Cardiac muscle cell (in vitro differentiated cells and primary cell): ENCODE measurements at regions not wholly inside any gene's neighbourhood (a gene's known extent, or its start where the extent isn't known, plus 50 kb on each side); places are given as distances from the start of the nearest gene placed in this dataset.

Experiments
- DNase-seq, 2 donors: peaks; one replicate each; pipeline versions ENCODE4 v3.0.0 to v3.0.0-alpha.2; 2010 to 2017; ENCODE audit warnings: low read depth in 1 of 2, low spot score in 1 of 2
- H3K27ac ChIP-seq: fragments of 200-600 bp; sonication (generic); 2 replicates; pipeline ENCODE4 v1.5.1; 2016
- H3K27me3 ChIP-seq: fragments of 200-600 bp; sonication (generic); 2 replicates; pipeline ENCODE4 v1.6.0; 2016; ENCODE audit warnings: control low read depth
- H3K36me3 ChIP-seq: fragments of 200-600 bp; sonication (generic); 2 replicates; pipeline ENCODE4 v1.5.1; 2016; ENCODE audit warnings: control low read depth
- H3K4me1 ChIP-seq: fragments of 200-600 bp; sonication (generic); 2 replicates; pipeline ENCODE4 v1.8.1; 2017; ENCODE audit warnings: low read depth, mild to moderate bottlenecking, mixed run types
- H3K4me3 ChIP-seq: fragments of 200-600 bp; sonication (generic); 2 replicates; pipeline ENCODE4 v1.5.1; 2016; ENCODE audit warnings: mild to moderate bottlenecking
- H3K9me3 ChIP-seq: fragments of 200-600 bp; sonication (generic); 2 replicates; pipeline ENCODE4 v1.5.1; 2017; ENCODE audit warnings: low read depth, mild to moderate bottlenecking, control low read depth
- CTCF ChIP-seq: IDR thresholded peaks from 2 replicates; pipeline ENCODE4 v1.5.1; 2012; ENCODE audit warnings: low read depth, mild to moderate bottlenecking, low read length

- no peak for DNase-seq
- H3K27ac ChIP-seq = no peak overlapping the region
- no peak for TF ChIP-seq CTCF
- H3K4me3 ChIP-seq = no peak overlapping the region
- no peaks in the 10 kb centered on the region for H3K27me3 ChIP-seq
- H3K9me3 ChIP-seq = no peaks in the 10 kb centered on the region
- H3K36me3 ChIP-seq = no peaks in the 10 kb centered on the region
- H3K4me1 ChIP-seq = peaks cover 17% of the 10 kb centered on the region
Measured at GRCh38 chr10:63772491-63772890, 251.3 kb downstream of the REEP3 start.

GRCh38 chr10:63773106-63773505 is 251.9 kb downstream of the REEP3 start:
- Histone ChIP-seq H3K4me1 (peaks cover 14% of the 10 kb centered on the region), H3K9me3 (no peaks in the 10 kb centered on the region), H3K4me3 (no peak overlapping the region), H3K36me3 (no peaks in the 10 kb centered on the region), H3K27me3 (no peaks in the 10 kb centered on the region), H3K27ac (no peak overlapping the region)
- no peak for TF ChIP-seq CTCF
- DNase-seq = no peak

- Histone ChIP-seq H3K9me3 (no peaks in the 10 kb centered on the region), H3K4me1 (peaks cover 12% of the 10 kb centered on the region), H3K27me3 (no peaks in the 10 kb centered on the region), H3K36me3 (no peaks in the 10 kb centered on the region), H3K27ac (no peak overlapping the region), H3K4me3 (no peak overlapping the region)
- TF ChIP-seq CTCF = no peak
- no peak for DNase-seq
Measured at GRCh38 chr10:63773962-63774361, 252.8 kb downstream of the REEP3 start.

GRCh38 chr10:63780101-63780500 is 258.9 kb downstream of the REEP3 start:
- no peaks in the 10 kb centered on the region for H3K9me3 ChIP-seq
- no peak overlapping the region for H3K27ac ChIP-seq
- no peaks in the 10 kb centered on the region for H3K27me3 ChIP-seq
- no peaks in the 10 kb centered on the region for H3K4me1 ChIP-seq
- H3K4me3 ChIP-seq = no peak overlapping the region
- DNase-seq = no peak
- TF ChIP-seq CTCF = no peak
- H3K36me3 ChIP-seq = no peaks in the 10 kb centered on the region

- Histone ChIP-seq H3K27ac (no peak overlapping the region), H3K9me3 (no peaks in the 10 kb centered on the region), H3K36me3 (no peaks in the 10 kb centered on the region), H3K4me1 (no peaks in the 10 kb centered on the region), H3K27me3 (no peaks in the 10 kb centered on the region), H3K4me3 (no peak overlapping the region)
- DNase-seq = no peak
- TF ChIP-seq CTCF = no peak
Measured at GRCh38 chr10:63781226-63781625, 260.0 kb downstream of the REEP3 start.

- H3K27me3 ChIP-seq = no peaks in the 10 kb centered on the region
- TF ChIP-seq CTCF = no peak
Measured at GRCh38 chr10:63783882-63784281, 262.7 kb downstream of the REEP3 start.

More at GRCh38 chr10:63783882-63784281, 262.7 kb downstream of the REEP3 start:
- Histone ChIP-seq H3K9me3 (no peaks in the 10 kb centered on the region), H3K4me1 (no peaks in the 10 kb centered on the region), H3K36me3 (no peaks in the 10 kb centered on the region), H3K4me3 (no peak overlapping the region), H3K27ac (no peak overlapping the region)
- DNase-seq = no peak
